ENCODE measurements at regions not wholly inside any gene's neighbourhood (a gene's known extent, or its start where the extent isn't known, plus 50 kb on each side); places are given as distances from the start of the nearest gene placed in this dataset.

DNA sequence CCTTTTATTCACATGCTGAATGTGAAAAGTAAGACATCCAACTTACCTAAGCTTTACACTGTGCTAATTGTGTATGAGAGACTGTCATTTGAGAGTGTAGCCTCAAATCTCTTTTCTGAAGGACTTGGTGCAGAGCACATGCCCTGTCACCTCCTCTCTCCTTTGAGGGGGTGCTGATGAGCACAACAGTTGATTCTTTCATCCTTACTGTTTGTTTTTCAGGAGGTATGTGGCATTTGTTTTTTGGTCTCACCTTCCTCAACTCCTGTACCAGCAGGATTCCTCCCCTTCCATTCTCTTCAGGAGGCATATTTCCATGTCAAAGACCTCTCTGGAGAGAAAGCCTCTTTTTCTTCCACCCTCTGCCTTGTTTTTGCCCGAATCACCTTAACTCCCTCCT is 252.6 kb upstream of the CITED2 start:
- Histone ChIP-seq H4K20me1 (ENCODE audit: insufficient read depth, low read length) (no peaks in the 10 kb centered on the region), H3F3A (ENCODE audit: insufficient read depth, low read length) (no peaks in the 10 kb centered on the region), H3K4me2 (ENCODE audit: low read depth, low read length) (no peak overlapping the region), H3K79me2 (ENCODE audit: low read length) (no peaks in the 10 kb centered on the region), H3K27ac (ENCODE audit: low read length) (no peak overlapping the region), H3K4me3 (ENCODE audit: low read length) (no peak overlapping the region), H3K9ac (ENCODE audit: low read length) (no peak overlapping the region), H3K27me3 (replicated peaks; ENCODE audit: insufficient read depth, low read length) (no peaks in the 10 kb centered on the region), H3K9me3 (replicated peaks; ENCODE audit: insufficient read depth, low read length) (no peaks in the 10 kb centered on the region), H3K36me3 (replicated peaks; ENCODE audit: insufficient read depth, low read length) (no peaks in the 10 kb centered on the region), H2AFZ (ENCODE audit: low read length) (no peak overlapping the region), H3K4me1 (ENCODE audit: low read length) (no peaks in the 10 kb centered on the region), H3K9me2 (replicated peaks; ENCODE audit: insufficient read depth, low read length) (no peaks in the 10 kb centered on the region)
- no peak for DNase-seq
- TF ChIP-seq EZH2 (optimal IDR thresholded peaks at IDR 0.05; ENCODE audit: low read depth, low read length) (no peak), EZH2phosphoT487 (IDR thresholded peaks at IDR 0.05; ENCODE audit: low read length) (no peak), CTCF (IDR thresholded peaks at IDR 0.05; ENCODE audit: low read length) (no peak)

GRCh38 chr6:139625998-139626975 is 251.8 kb upstream of the CITED2 start:
- H2AFZ ChIP-seq (ENCODE audit: low read length) = no peak overlapping the region
- no peaks in the 10 kb centered on the region for H3K9me3 ChIP-seq (replicated peaks; ENCODE audit: insufficient read depth, low read length)
- no peaks in the 10 kb centered on the region for H3K79me2 ChIP-seq (ENCODE audit: low read length)
- no peak overlapping the region for H3K9ac ChIP-seq (ENCODE audit: low read length)
- H3K27ac ChIP-seq (ENCODE audit: low read length) = no peak overlapping the region
- no peaks in the 10 kb centered on the region for H3K4me1 ChIP-seq (ENCODE audit: low read length)
- no peaks in the 10 kb centered on the region for H3K36me3 ChIP-seq (replicated peaks; ENCODE audit: insufficient read depth, low read length)
- H3F3A ChIP-seq (ENCODE audit: insufficient read depth, low read length) = no peaks in the 10 kb centered on the region
- H3K4me3 ChIP-seq (ENCODE audit: low read length) = no peak overlapping the region
- no peak for DNase-seq
- H3K9me2 ChIP-seq (replicated peaks; ENCODE audit: insufficient read depth, low read length) = no peaks in the 10 kb centered on the region
- H3K4me2 ChIP-seq (ENCODE audit: low read depth, low read length) = no peak overlapping the region
- TF ChIP-seq EZH2phosphoT487 (IDR thresholded peaks at IDR 0.05; ENCODE audit: low read length) (no peak), EZH2 (optimal IDR thresholded peaks at IDR 0.05; ENCODE audit: low read depth, low read length) (no peak), CTCF (IDR thresholded peaks at IDR 0.05; ENCODE audit: low read length) (no peak)
- H3K27me3 ChIP-seq (replicated peaks; ENCODE audit: insufficient read depth, low read length) = no peaks in the 10 kb centered on the region
- no peaks in the 10 kb centered on the region for H4K20me1 ChIP-seq (ENCODE audit: insufficient read depth, low read length)

DNA sequence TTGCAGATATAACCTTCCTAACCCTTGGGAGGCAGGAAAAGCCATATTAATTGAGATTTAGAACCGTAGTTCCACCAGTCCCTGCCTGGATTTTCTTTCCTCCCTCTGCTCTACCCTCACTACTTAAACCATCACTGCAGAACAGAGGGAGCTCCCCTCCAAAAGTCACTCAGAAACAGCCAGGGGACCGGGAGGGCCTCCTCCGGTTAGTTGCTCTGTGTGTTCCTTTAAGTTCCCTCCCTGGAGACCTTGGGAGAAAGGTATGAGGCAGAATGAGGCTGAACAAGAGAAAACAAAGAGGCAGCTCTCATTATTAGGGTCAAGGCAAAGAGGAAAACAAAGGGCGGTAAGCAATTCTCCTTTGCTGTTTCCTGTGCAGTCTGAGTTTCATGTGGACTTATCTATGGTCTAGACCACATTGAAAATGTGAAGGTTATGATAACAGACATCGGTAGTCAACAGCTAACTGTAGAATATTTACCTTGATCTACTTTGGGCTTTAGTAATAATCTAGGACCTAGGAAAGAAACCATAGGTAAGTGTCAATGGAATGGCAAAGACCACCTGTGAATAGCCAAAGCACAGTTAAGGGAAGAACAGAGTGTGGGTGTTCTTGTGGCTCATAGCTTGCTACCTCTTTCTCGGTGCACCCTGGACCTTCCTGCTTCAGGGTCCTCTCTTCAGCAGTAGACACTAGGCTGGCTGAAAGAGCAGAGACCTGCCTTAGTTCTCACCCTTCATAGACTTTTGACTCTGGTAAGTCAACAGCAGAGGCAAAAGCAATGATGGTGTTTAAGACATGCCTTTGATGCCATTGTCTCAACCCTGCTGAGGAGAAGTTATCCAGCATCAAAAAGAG is 250.9 kb upstream of the CITED2 start:
- Histone ChIP-seq H3K4me3 (ENCODE audit: low read length) (no peak overlapping the region), H3F3A (ENCODE audit: insufficient read depth, low read length) (no peaks in the 10 kb centered on the region), H3K27me3 (replicated peaks; ENCODE audit: insufficient read depth, low read length) (no peaks in the 10 kb centered on the region), H4K20me1 (ENCODE audit: insufficient read depth, low read length) (no peaks in the 10 kb centered on the region), H3K9me2 (replicated peaks; ENCODE audit: insufficient read depth, low read length) (no peaks in the 10 kb centered on the region), H3K79me2 (ENCODE audit: low read length) (no peaks in the 10 kb centered on the region), H3K9me3 (replicated peaks; ENCODE audit: insufficient read depth, low read length) (no peaks in the 10 kb centered on the region), H3K4me2 (ENCODE audit: low read depth, low read length) (no peak overlapping the region), H3K36me3 (replicated peaks; ENCODE audit: insufficient read depth, low read length) (no peaks in the 10 kb centered on the region), H3K4me1 (ENCODE audit: low read length) (no peaks in the 10 kb centered on the region), H3K27ac (ENCODE audit: low read length) (no peak overlapping the region), H2AFZ (ENCODE audit: low read length) (no peak overlapping the region), H3K9ac (ENCODE audit: low read length) (no peak overlapping the region)
- TF ChIP-seq CTCF (IDR thresholded peaks at IDR 0.05; ENCODE audit: low read length) (no peak), EZH2phosphoT487 (IDR thresholded peaks at IDR 0.05; ENCODE audit: low read length) (no peak), EZH2 (optimal IDR thresholded peaks at IDR 0.05; ENCODE audit: low read depth, low read length) (no peak)
- no peak for DNase-seq
